H1 (cell line): ENCODE measurements at regions not wholly inside any gene's neighbourhood (a gene's known extent, or its start where the extent isn't known, plus 50 kb on each side); places are given as distances from the start of the nearest gene placed in this dataset.

ENCODE experiments used
- ASH2L ChIP-seq: fragments of 200-600, 300-600 bp; sonication (generic); IDR thresholded peaks from one replicate; pipeline ENCODE4 v1.7.1; 2017; ENCODE audit warnings: low read length
- CTBP2 ChIP-seq: IDR thresholded peaks from 2 replicates; pipeline ENCODE4 v1.7.0; 2011; ENCODE audit warnings: borderline replicate concordance, mild to moderate bottlenecking, moderate library complexity, mixed read lengths, low read length; ENCODE audit not compliant: insufficient read depth, insufficient read length
- E2F6 ChIP-seq: IDR thresholded peaks from 2 replicates; pipeline ENCODE4 v1.6.1; 2012; ENCODE audit warnings: inconsistent platforms
- JUND ChIP-seq: IDR thresholded peaks from 2 replicates; pipeline ENCODE4 v1.6.1; 2011; ENCODE audit warnings: mild to moderate bottlenecking, improper control_type of control experiment, low read length
- KDM4A ChIP-seq: IDR thresholded peaks from one replicate; pipeline ENCODE4 v1.7.1; 2012; ENCODE audit warnings: low read depth, mild to moderate bottlenecking, moderate library complexity, low read length, inconsistent platforms; ENCODE audit not compliant: severe bottlenecking
- TF ChIP-seq, protein P1 (sequence below), 3 experiments: IDR thresholded peaks; 1 replicate in 2 of 3; 2 replicates in 1 of 3; pipeline versions ENCODE4 v1.5.1 to v1.6.1; 2011; ENCODE audit warnings: low read length in 3 of 3, mild to moderate bottlenecking in 3 of 3, inconsistent platforms in 2 of 3, low read depth in 1 of 3, moderate library complexity in 1 of 3; ENCODE audit not compliant: insufficient read depth in 1 of 3; ENCODE audit errors: control extremely low read depth in 1 of 3

GRCh38 chr20:24723647-24724352 lies 225.3 kb upstream of the CST7 start (continued):
- TF ChIP-seq JUND = no peak
- TF ChIP-seq E2F6 = no peak
- no peak for TF ChIP-seq CTBP2
- TF ChIP-seq, protein P1, sequence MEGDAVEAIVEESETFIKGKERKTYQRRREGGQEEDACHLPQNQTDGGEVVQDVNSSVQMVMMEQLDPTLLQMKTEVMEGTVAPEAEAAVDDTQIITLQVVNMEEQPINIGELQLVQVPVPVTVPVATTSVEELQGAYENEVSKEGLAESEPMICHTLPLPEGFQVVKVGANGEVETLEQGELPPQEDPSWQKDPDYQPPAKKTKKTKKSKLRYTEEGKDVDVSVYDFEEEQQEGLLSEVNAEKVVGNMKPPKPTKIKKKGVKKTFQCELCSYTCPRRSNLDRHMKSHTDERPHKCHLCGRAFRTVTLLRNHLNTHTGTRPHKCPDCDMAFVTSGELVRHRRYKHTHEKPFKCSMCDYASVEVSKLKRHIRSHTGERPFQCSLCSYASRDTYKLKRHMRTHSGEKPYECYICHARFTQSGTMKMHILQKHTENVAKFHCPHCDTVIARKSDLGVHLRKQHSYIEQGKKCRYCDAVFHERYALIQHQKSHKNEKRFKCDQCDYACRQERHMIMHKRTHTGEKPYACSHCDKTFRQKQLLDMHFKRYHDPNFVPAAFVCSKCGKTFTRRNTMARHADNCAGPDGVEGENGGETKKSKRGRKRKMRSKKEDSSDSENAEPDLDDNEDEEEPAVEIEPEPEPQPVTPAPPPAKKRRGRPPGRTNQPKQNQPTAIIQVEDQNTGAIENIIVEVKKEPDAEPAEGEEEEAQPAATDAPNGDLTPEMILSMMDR (IDR thresholded peaks at IDR 0.05; ENCODE audit: control extremely low read depth in 1 of 3, insufficient read depth in 1 of 3, low read depth in 1 of 3, low read length in 3 of 3) = no peak
- no peak for TF ChIP-seq KDM4A
- TF ChIP-seq ASH2L = no peak
